HT-29 (cell line): ENCODE measurements at regions not wholly inside any gene's neighbourhood (a gene's known extent, or its start where the extent isn't known, plus 50 kb on each side); places are given as distances from the start of the nearest gene placed in this dataset.

ENCODE experiments used
- DNase-seq: peaks from one replicate; pipeline ENCODE4 v3.0.0-alpha.2; 2015; ENCODE audit warnings: low spot score

DNA sequence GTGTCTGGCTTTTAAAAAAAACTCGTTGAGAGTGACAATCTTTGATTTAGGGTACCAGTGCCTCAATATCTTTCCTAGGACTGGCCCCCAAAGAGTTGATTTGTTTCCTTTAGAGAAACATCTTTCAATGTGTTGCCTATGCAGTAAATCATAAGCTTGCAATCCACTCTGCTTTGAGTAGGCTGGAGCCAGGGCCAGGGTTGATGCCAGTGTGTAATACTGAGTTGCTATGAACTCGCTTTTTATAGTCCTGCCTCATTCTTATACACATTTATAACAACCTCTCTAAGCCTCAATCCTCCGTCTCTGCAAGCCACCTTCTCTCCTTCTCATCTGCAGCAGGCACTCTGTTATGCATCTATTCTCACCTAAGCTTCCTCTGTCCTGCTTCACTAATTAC is 674.9 kb upstream of the POM121L12 start:
- DNase-seq, result no peak

- DNase-seq, result peak; percentile 40
Measured at GRCh38 chr7:52355053-52355452, 680.4 kb upstream of the POM121L12 start.

DNA sequence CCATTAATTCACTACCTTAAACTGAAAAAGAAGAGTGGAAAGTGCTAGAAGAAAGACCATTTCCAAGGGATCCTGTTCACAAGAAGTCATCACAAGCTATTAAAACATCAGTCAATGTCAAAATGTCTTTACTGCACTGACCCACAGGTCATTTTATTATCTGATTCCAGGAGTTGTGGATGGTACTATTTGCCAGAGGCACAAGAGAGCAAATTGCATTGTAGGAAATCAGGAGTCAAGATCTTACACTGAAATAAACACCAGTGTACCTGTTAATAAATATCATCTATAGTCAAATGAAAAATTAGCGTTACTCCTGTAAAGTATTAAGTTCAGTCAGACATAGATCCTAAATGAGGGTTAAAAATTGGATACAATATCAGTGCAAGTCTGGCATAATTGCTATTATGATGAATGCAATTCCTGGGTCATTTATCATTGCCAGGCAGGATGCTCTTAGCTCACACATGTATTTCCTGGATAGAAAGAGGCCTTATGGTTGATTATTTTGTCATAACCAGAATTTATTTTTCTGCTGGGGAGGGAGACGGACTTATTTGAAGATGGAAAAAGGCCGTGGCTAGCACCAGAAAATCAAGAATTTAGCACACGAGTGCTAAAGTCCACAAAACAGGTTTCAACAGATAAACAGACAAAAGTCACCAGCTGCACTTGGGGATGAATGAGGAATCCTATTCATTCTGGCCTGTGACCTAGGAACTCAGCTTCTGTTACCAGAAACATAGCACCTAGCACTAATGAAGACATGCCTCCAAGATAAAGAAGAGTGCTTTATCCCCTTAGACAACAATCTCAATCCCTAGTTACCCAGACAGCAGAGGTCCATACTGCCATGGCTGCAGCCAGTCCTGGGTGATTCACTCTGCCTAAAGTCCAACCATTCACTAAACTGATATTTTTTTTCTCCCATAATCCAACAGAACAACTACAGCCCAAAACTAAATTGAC is 683.1 kb upstream of the POM121L12 start:
- no peak for DNase-seq

DNA sequence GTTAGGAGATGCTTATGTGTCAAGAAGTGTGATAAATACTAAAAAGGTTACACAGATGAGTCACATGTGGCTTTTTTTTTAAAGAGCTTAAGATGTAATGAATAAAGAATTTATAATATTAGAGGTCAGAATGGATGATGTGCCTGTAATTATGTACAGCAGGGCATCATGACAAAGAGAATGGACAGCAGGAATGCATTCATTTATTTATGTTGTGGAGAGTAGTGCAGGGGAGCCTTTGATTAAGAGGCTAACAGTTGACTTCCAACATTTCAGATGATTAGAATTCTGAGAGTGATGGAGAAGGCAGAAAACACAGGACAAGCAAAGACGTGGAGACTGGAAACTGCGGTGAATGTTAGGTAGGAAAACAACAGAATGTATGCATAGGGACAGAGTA is 691.4 kb upstream of the POM121L12 start:
- DNase-seq, result no peak

DNA sequence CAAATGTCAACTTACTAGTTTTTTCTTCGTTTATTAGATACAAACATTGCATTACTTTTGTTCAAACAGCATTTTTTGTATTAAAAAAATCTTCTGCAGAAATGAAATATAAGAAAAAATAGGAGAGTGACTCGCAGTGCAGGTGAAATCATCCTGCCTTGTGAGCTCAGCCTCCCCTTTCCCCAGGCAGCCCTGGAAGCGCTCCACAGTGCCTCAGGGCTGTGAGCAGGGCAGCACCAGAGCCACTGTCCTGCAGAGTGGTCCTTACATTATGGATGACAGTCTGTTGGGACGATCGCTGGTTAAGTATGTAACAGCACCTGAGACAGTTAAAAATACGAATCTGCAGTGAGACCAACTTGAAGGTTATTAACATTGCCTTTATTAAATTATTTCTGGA is 695.4 kb upstream of the POM121L12 start:
- no peak for DNase-seq

GRCh38 chr7:52328328-52328727 is 707.1 kb upstream of the POM121L12 start:
- peak; percentile 73 for DNase-seq

- no peak for DNase-seq
Measured at GRCh38 chr7:52325237-52325636, 710.2 kb upstream of the POM121L12 start.

DNA sequence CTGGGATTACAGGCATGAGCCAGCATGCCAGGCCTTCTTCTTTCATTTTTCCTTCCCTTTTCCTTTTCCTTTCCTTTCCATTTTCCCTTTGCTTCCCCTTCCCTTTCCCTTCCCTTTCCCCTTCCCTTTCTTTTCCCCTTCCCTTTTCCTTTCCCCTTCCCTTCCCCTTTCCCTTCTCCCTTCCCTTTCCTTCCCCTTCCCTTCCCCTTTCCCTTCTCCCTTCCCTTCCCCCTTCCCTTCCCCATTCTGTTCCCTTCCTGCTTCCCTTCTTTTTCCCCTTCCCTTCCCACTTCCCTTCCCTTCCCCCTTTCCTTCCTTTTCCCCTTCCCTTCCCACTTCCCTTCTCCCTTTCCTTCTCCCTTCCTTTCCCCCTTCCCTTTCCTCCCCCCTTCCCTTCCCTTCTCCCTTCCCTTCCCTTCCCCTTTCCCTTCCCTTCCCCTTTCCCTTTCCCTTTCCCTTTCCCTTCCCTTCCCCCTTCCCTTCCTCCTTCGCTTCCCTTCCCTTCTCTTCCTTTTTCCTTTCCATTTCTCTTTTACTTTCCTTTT is 712.2 kb upstream of the POM121L12 start:
- no peak for DNase-seq

DNA sequence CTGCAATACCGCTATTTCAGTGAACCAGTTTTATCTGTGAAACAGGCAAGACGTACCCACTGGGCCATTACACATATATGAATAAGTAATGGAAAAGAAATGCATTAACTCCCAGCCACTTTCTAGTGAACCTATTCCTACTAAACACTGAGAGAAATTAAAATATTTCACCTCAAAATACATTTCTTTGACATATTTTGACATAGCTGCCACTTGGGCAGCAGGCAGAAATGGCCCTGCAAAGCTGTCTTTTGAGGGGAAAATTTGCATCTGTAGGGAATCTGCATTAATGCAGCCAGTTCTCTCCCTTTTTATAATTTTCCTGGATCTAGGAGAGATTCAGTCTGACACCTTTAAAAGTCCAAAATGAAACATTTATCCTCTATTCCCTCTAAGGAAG is 714.8 kb upstream of the POM121L12 start:
- no peak for DNase-seq

DNA sequence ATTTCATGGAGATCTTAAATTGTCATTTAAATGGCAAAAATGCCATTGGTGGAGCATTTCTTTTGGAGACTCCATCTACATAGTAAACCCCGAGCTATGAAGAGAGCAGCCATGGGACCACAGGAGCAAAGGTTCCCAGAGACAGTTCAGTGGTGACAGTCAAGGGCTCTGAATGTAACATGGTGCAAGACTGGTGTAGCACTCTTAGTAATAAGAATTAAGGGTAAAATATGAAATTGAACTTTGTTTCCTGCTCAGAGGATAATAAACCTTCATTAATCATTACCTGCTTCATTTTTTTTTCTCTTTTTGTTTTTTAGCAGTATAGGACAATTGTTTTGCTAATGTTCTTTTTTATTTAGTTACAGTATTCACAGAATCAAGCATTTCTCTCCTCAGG is 717.5 kb upstream of the POM121L12 start:
- DNase-seq, result no peak

DNA sequence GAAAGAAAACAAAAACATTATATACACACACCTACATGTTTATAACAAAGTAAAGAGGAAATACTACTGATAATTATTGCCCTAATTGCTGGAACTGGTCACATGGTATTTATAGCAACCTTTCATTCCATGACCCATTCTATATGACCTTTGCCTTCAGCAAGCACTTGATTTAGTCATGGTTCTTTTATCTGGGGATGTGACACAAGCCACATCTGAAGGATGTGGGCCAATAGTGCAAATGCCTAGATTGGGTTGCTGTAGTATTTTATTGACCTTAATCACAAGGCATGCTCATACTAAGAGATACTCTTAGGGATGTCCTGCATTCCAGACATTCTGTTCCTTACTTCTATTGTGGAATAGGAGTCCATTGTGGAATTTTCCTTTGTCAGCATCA is 723.5 kb upstream of the POM121L12 start:
- DNase-seq, result no peak

DNA sequence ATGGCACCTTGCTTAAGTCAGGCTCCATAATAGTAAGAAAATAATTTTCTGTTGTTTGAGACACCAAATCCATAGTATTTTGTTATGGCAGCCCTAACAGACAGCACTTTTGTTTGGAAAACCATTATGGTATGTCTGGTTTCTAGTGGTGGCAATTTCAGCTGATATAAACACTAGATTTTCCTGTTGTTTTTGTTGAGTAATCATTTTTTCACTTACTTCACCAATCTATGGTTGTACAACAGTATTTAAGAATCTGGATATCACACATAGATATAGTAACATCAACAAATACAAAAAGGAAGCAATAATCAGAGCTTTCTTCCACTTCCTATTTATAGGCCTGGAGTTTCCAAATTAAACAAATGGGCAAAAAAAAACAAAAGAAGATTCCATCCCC is 725.8 kb upstream of the POM121L12 start:
- no peak for DNase-seq

GRCh38 chr7:52302765-52303520 is 732.5 kb upstream of the POM121L12 start:
- no peak for DNase-seq

GRCh38 chr7:52297128-52297527 is 738.3 kb upstream of the POM121L12 start:
- no peak for DNase-seq

DNA sequence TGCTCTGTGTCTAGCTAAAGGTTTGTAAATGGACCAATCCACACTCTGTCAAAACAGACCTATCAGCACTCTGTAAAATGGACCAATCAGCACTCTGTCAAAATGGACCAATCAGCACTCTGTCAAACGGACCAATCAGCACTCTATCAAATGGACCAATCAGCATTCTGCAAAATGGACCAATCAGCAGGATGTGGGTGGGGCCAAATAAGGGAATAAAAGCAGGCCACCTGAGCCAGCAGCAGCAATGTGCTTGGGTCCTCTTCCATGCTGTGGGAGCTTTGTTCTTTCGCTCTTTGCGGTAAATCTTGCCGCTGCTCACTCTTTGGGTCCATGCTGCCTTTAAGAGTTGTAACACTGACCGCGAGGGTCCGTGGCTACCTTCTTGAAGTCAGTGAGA is 740.5 kb upstream of the POM121L12 start:
- DNase-seq, result no peak

DNA sequence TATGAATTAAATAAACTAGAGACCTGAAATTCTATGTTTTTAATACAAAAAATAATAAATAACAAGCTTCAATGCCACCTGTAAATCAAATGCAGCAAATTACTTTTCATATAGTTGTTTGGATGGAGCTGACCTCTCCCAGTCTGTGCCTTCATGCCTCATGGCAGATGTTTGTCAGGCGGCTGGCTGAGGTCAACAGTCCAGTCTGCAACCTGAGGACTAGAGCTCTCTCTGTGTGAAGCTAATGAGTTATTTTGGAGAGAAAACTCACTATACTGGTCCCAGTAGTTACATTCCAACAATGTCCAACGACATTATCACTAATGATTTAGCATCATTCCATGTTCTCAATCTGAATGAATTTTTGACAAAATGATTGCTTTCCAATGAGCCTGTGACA is 746.2 kb upstream of the POM121L12 start:
- no peak for DNase-seq

- no peak for DNase-seq
Measured at GRCh38 chr7:52287698-52288097, 747.7 kb upstream of the POM121L12 start.

- DNase-seq, result no peak
Measured at GRCh38 chr7:52285689-52286088, 749.7 kb upstream of the POM121L12 start.

- DNase-seq, result no peak
Measured at GRCh38 chr7:52283335-52283734, 752.1 kb upstream of the POM121L12 start.

- no peak for DNase-seq
Measured at GRCh38 chr7:52273685-52274610, 761.5 kb upstream of the POM121L12 start.

- no peak for DNase-seq
Measured at GRCh38 chr7:52271703-52272102, 763.7 kb upstream of the POM121L12 start.
